ENCODE measurements at regions not wholly inside any gene's neighbourhood (a gene's known extent, or its start where the extent isn't known, plus 50 kb on each side); places are given as distances from the start of the nearest gene placed in this dataset.

DNA sequence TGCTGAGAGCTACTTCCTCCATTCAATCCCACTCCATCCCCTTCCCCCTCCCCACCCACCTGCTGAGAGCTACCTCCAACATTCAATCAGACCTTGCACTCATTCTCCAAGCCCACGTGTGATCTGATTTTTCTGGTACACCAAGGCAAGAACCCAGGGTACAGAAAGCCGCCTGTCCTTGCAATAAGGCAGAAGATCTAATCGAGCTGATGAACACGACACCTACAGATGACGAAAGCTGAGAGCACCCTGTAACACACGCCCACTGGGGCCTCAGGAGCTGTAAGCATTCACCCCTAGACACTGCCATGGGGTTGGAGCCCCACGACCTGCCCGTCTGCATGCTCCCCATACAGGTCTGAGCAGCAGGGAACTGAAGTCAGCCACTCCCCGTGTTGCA lies 58.3 kb downstream of the TRIML1 start:
- no peak for DNase-seq

DNA sequence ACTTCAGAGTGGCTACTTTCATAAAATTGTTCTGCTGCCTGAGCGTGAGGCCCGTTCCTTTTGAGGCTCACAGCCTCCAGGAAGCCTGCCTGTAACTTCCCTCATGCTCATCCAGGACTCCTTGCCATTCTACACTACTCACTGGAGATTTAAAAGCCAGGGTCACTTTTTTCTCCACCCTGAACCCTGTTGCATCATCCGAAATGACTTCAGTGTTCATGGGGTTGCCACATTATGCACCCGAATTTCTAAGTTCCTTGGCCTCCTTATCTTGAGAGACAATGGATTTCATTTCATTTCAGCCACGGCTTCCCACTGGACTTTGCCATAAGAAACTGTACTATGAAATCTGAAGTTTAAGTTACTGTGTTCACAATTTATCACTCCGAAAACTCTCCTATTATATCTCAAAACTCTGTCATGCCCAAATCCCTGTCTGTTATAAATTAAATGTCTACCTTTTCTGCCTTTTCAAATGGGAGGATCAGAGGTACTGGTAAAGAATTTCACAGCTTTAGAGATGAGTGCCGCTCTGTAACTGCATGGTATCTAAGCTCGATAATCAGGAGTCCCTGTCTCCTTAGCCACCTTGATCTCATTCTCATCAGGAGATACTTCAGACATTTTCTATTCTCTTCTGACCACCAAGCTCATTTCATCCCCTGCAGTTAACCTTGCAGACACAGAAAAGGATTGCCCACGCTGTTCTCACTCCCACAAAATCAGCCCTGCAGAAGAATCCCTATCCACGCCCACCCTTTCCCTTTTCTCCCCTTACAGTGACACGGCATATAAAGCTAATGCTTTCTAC lies 59.9 kb downstream of the TRIML1 start:
- DNase-seq: no peak

- DNase-seq: no peak
These were observed 62.6 kb downstream of the TRIML1 start for GRCh38 chr4:188201851-188202250.

DNA sequence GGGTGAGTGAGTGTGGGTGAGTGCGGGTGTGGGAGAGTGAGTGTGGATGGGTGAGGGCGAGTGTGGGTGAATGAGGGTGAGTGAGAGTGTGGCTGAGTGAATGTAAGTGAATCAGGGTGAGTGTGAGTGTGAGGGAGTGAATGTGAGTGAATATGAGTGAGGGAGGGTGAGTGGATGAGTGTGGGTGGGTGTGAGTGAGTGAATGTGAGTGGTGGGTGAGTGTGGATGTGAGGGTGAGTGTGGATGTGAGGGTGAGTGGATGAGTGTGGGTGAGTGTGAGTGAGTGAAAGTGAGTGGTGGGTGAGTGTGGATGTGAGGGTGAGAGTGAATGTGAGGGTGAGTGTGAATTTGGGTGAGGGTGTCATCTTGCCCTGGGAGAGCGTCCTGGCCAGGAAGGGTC lies 67.5 kb downstream of the TRIML1 start:
- DNase-seq: no peak

- DNase-seq: no peak
These were observed 75.6 kb downstream of the TRIML1 start for GRCh38 chr4:188214861-188215260.

DNA sequence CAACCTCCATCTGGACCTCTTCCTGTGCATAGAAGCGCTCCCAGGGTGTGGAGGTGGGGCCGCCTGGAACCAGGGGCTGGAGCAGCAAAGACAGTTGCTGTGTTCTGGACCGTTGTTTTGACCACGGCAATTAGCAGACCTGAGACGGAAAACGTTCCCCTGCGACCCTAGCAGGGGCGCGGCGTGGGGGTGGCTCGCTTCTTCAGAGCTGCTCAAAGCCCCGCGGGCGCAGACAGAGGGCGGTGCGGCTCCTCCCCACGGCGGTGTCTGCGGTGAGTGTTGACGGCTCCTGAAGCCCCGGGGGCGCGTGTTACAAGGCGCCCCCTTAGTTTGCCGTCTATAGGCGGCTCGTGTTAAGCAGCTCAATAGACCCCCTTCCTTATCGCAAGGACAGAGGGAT lies 79.2 kb downstream of the TRIML1 start:
- no peak for DNase-seq

DNA sequence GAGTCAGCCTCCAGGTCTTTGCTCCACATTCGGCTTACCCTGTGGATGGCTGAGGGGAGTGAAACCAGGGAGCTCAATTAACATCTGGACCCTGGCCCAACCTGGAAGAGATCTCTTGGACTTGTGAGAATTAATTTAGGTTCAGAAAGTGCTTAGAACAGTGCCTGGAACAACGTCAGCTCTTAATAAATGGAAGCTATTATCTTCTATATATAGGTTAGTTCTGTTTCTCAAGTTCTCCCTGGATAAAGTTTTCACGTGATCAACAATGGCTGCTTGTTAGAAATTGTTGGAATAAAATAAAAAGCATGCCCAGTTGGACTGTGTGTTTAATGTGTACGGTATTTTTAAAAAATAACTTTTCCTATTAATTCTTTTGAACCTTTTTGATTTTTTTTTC lies 80.8 kb downstream of the TRIML1 start:
- no peak for DNase-seq

- DNase-seq: peak; percentile 13
These were observed 81.8 kb downstream of the TRIML1 start for GRCh38 chr4:188221090-188221489.

DNA sequence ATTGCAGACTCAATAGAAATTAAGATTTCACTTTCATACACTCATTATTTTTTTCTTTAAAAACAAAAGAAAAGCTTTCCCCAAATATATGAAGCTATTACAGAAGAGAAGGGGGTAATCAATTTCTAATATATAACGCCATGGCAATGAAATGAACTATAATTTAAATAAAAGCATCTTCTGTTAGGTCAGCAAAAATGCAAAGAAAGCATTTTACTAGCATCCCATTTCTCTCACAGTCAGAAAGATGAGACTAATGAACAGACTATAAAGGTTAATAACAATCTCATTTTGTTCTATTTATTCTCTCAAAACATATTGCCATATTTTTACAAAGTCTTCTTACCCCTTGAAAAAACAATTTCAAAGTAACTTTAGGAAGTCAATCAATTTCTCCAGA lies 89.0 kb downstream of the TRIML1 start:
- DNase-seq: no peak

DNA sequence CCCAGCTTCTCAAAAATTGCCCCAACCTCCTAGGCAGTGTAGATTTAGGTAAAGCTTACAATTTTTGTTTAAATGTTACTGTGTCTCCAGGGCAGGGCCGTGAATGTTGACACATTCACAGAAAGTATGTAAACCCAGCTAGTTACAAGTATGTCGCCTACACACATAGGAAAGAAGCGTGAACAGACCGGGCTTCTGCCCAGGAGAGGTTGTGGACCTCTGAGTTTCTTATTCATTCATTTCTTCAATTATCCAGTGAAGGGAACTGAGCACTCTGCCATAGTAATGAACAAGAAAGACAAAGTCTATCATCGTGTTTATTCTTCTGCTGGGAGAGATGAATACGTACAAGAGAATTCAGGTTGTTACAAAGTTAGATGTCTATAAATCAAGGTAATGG lies 93.2 kb downstream of the TRIML1 start:
- DNase-seq: no peak

GRCh38 chr4:188242041-188242440 lies 102.8 kb downstream of the TRIML1 start:
- no peak for DNase-seq

DNA sequence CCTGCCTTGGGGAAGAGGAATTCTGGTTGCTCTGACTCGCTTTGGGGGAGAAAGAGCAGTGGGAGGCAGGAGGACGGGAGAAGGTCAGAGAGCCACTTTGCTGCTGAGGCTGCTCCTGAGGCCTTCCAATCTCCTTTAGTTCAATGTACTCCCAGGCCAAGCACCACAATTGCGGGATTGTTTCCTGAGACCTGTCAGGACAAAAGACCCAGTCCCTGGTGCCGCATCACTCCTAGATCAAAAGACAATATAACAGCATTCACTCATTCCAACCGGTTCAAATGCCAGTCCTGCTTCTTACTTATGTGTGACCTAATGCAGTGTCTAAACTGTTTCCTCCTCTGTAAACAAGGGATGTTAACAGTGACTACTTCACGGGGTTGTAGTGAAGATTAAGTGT lies 106.4 kb downstream of the TRIML1 start:
- no peak for DNase-seq

DNA sequence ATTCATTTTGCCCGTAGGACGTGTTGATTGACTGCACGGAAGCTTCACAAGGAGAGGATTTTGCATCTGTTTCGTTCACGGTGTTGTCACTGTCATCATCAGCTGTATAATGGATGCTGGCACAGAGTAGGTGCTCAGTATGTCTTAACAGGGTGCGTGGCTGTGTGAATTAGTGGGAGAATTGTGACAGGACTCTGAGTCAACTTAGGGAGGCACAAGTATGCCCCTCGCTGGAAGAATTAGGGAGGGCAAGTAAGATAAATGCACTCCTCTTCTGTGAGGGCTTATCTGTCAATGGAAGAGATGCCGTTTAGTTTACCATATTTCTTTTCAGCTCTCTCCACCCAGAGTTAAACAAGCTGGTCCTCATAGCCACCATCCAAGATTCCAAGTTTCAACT lies 107.2 kb downstream of the TRIML1 start:
- peak; percentile 5 for DNase-seq

DNA sequence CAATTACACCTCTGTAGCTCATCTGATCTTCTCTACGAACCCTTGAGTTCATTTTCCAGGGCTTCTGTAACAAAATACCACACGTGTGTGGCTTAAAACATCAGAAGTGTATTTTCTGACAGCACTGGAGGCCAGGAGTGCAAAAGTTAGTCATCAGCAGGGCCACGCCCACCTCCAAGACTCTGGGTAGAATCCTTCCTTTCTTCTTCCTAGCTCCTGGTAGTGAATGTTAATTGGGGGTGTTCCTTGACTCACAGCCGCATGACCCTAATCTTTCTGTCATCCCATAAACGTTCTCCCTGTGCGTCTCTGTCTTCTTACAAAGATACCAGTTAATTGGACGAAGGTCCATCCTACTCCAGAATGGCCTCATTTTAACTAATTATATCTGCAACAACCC lies 115.0 kb downstream of the TRIML1 start:
- DNase-seq: no peak

DNA sequence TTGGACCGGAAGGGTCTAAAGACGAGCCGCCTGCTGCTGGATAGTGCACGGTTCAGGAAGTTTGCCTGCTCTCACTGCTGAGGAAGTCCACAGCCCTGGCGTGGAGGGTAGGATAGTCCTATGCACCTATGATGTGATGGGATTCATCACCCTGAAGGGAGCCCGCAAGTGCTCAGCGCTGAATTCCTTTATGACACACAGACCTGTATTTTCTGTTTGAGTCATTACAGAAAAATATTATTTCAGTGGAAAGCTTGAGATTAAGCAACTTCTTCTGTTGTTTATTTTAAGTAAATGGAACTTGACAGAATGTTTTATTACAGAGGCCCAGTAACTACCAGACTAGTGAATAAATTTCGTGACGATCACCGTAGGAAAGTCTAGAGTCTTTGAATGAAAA lies 123.2 kb downstream of the TRIML1 start:
- no peak for DNase-seq

DNA sequence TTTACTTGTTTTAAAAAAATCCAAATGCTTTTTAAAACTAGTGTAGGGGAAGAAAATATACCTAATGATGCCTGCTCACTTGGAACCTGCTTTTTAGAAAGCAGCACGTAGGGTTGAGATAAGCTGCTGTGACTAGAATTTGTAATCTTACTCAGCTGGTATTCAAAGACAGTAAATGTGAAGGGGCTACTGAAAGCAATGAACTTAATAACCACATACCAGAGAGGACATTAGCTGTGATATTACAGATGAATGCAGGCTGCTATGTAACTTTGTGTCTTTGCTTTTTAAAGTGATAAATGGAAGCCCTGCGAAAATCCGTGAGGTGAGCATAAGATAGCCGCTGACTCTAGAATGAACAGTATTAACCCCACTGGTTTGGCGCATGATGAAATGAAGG lies 124.1 kb downstream of the TRIML1 start:
- DNase-seq: no peak

- no peak for DNase-seq
These were observed 127.1 kb downstream of the TRIML1 start for GRCh38 chr4:188266386-188266785.

DNA sequence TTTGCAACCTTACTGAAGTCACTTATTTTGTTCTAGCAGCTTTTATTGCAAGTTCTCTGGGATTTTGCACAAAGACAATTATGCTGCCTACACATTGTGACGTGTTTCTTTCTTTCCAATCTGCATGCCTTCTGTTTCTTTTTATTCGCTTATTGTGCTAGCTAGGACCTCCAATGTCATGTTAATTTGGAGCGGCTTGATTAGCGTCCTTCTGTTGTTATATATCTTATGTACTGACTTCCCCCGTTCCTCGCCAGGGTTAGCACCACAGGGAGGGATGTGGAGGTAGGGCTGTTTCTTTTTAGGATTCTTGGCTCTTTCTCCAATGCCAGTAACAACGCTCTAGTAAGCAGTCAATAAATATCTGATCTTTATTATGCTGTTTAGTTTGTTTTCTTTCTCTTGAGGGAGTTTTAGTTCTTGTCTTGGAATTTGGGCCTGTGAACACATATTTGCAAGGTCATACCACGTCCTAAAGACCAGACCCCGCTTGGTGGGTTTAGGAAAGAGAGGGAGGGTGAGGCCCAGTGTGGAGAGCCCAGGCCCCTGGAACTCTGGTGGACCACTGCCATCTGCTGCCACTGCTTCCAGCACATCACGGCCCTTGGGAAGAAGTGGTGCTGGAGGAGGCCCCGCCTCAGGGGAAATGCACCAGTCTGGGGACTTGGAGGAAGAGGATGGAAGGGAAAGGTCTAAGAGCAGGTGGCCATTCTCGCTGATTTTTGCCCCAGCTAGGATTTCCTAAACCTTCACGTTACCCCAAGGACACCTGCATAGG lies 129.1 kb downstream of the TRIML1 start:
- no peak for DNase-seq

GRCh38 chr4:188270273-188271069 lies 131.2 kb downstream of the TRIML1 start:
- DNase-seq: no peak

GRCh38 chr4:188275686-188276085 lies 136.4 kb downstream of the TRIML1 start:
- DNase-seq: no peak

DNA sequence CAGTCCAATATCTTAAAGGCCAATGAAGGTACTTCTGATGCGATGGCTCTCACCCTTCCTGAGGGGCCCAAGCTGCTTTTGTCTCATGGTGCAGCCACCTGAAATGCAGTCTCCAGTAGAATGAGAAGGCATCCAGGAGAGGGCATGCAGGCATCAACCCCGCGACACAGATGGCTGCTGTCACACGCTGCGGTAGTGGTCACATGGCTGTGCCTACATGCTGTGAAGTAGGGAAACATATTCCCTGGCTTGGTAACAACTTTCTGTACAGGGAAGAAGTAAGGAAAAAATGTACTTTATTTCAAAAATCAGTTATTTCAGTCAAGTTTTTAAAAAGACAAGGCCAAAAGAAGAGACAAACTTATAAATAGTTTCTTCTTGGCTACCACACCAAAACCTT lies 139.9 kb downstream of the TRIML1 start:
- DNase-seq: no peak

DNA sequence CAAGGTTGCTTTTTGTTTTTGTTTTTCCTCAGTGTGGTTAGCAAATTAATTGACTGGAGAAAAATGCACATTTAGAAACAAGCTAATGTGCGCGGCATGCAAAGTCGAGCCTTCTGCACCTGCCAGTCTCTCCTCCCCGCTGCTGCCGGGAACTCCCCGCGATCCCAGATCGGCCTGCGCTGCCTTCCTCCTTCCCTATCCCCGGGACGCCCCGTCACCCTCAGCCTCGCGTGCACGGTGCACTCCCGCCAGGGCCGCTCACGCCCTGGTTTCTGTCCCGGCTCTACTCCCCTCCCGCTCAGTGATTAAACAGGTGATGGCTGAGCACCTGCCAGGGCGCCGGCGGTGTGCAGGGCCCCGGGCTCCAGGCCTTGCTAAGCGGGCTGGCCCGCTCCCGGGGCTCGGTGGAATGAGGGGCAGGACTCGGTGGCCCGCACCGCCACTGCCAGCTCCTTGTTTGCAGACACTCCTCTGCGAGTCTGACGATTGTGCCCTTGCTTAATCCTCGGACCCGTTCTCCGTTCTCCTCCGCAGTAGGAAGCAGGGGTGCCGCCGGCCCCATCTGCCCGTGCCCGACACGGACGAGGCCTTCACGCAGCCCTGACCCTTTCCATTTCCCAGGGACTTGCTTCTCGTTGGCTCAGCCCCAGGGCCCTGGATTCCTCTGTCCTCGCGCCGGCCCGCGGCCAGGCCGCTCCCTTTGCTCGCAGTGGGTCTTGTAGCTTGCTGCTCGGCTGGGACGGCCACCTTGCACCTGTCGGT lies 143.4 kb downstream of the TRIML1 start:
- DNase-seq: no peak
